K562 (cell line): ENCODE measurements at regions not wholly inside any gene's neighbourhood (a gene's known extent, or its start where the extent isn't known, plus 50 kb on each side); places are given as distances from the start of the nearest gene placed in this dataset.

Source experiments
- ATAC-seq: fragments of 200-7000 bp; cut with Tn5 transposase; 3 replicates; pipeline ENCODE4 v1.9.1; 2020; ENCODE audit warnings: moderate library complexity
- BruUV-seq: library from RNA; stranded (reverse); fragments of 400-500 nt; replicated peaks from 2 replicates; lab custom pipeline; 2021; lab: Mats Ljungman, UMichigan
- CTCF ChIA-PET: fragments of 300-600 bp; formaldehyde crosslinking; extraction: SDS; loops from one replicate; lab custom pipeline; 2021; ENCODE audit warnings: low intra/inter-chr PET ratio; lab: Yijun Ruan, JAX
- POLR2A ChIA-PET: fragments of 300-600, 350-650 bp; sonication (Branson Sonifier 250); formaldehyde crosslinking; extraction: SDS; loops from one replicate; lab custom pipeline; 2021; ENCODE audit warnings: antibody characterized with exemption, inconsistent platforms; lab: Yijun Ruan, JAX
- DNase-seq, 4 experiments: peaks; one replicate each; pipeline versions ENCODE4 v3.0.0 to v3.0.0-alpha.2; 2011 to 2018; ENCODE audit warnings: low spot score in 3 of 4, mixed read lengths in 3 of 4; ENCODE audit errors: extremely low read depth in 1 of 4
- FAIRE-seq: peaks from 2 replicates; lab custom pipeline; 2011; peaks lifted over from hg19 to GRCh38; lab: Jason Lieb, UNC
- H2AFZ ChIP-seq: 2 replicates; pipeline ENCODE4 v1.6.0; 2011; ENCODE audit warnings: low read depth, low read length, control low read depth, inconsistent platforms
- H3K27ac ChIP-seq: fragments of 200-600 bp; 3 replicates; pipeline ENCODE4 v1.8.0; 2011; ENCODE audit warnings: low read depth, mild to moderate bottlenecking, control low read depth, inconsistent platforms, low read length, moderate library complexity, mixed read lengths; ENCODE audit errors: extremely low read depth
- H3K27me3 ChIP-seq, 2 experiments: fragments of 300-600 bp in 1 of 2; 2 replicates in 1 of 2; 3 replicates in 1 of 2; pipeline versions ENCODE4 v1.6.0 to v1.8.0; 2011; ENCODE audit warnings: inconsistent platforms in 2 of 2, low read length in 2 of 2, mild to moderate bottlenecking in 1 of 2, mixed read lengths in 1 of 2, moderate library complexity in 1 of 2; ENCODE audit not compliant: control insufficient read depth in 2 of 2, insufficient read depth in 2 of 2
- H3K36me3 ChIP-seq: fragments of 300-600 bp; 3 replicates; pipeline ENCODE4 v1.8.0; 2011; ENCODE audit warnings: mild to moderate bottlenecking, low read length, inconsistent platforms; ENCODE audit not compliant: control insufficient read depth, insufficient read depth
- H3K4me1 ChIP-seq, 2 experiments: fragments of 200-600 bp in 1 of 2; replicated peaks in 1 of 2; 2 replicates in 1 of 2; 3 replicates in 1 of 2; pipeline versions ENCODE4 v1.5.1 to v1.8.0; 2011; ENCODE audit warnings: inconsistent platforms in 2 of 2, low read length in 2 of 2, mild to moderate bottlenecking in 1 of 2, mixed read lengths in 1 of 2, moderate library complexity in 1 of 2; ENCODE audit not compliant: control insufficient read depth in 2 of 2, insufficient read depth in 2 of 2
- H3K4me2 ChIP-seq: 2 replicates; pipeline ENCODE4 v1.6.1; 2011; ENCODE audit warnings: low read length, control low read depth, inconsistent platforms, mixed read lengths; ENCODE audit not compliant: insufficient read depth
- H3K4me3 ChIP-seq: fragments of 200-600 bp; sonication (generic), shearing (Covaris generic); 2 replicates; pipeline ENCODE4 v1.5.1; 2016; ENCODE audit warnings: control low read depth, inconsistent platforms
- H3K79me2 ChIP-seq: fragments of 200-600 bp; 3 replicates; pipeline ENCODE4 v1.8.0; 2011; ENCODE audit warnings: low read length, inconsistent platforms; ENCODE audit not compliant: control insufficient read depth, insufficient read depth
- H3K9ac ChIP-seq, 2 experiments: 2 replicates each; pipeline versions ENCODE4 v1.6.0 to v1.6.1; 2011; ENCODE audit warnings: low read depth in 2 of 2, low read length in 2 of 2, control low read depth in 1 of 2, inconsistent platforms in 1 of 2, mild to moderate bottlenecking in 1 of 2, mixed read lengths in 1 of 2; ENCODE audit not compliant: insufficient read depth in 1 of 2
- H3K9me1 ChIP-seq: one replicate; pipeline ENCODE4 v1.6.0; 2011; ENCODE audit warnings: inconsistent platforms, mild to moderate bottlenecking, low read length, moderate library complexity; ENCODE audit not compliant: control insufficient read depth, insufficient read depth
- H3K9me3 ChIP-seq: replicated peaks from 2 replicates; pipeline ENCODE4 v1.5.1; 2011; ENCODE audit warnings: low read depth, low read length, inconsistent platforms; ENCODE audit not compliant: control insufficient read depth, insufficient read depth
- H4K20me1 ChIP-seq: replicated peaks from 2 replicates; pipeline ENCODE4 v1.6.1; 2011; ENCODE audit warnings: low read length, inconsistent platforms, mixed read lengths; ENCODE audit not compliant: control insufficient read depth, insufficient read depth
- CEBPB ChIP-seq: fragments of 450-650 bp; IDR thresholded peaks from 2 replicates; pipeline ENCODE4 v1.6.1; 2016; ENCODE audit warnings: missing genetic modification characterization, missing compliant biosample characterization
- CEBPG ChIP-seq, 3 experiments: fragments of 200-800 bp in 1 of 3; sonication (Bioruptor generic) in 1 of 3; sonication (generic) in 1 of 3; formaldehyde crosslinking in 1 of 3; IDR thresholded peaks in 2 of 3; conservative IDR thresholded peaks in 1 of 3; 2 replicates each; pipeline versions ENCODE4 v1.6.1 to v1.8.0; 2016 to 2022; ENCODE audit warnings: missing compliant biosample characterization in 2 of 3, missing genetic modification characterization in 2 of 3, mild to moderate bottlenecking in 1 of 3, missing genetic modification reagents in 1 of 3
- GTF2A2 ChIP-seq: IDR thresholded peaks from 2 replicates; pipeline ENCODE4 v1.6.1; 2016; ENCODE audit warnings: mild to moderate bottlenecking, missing genetic modification characterization, missing compliant biosample characterization
- JUN ChIP-seq, 2 experiments: sonication (generic) in 1 of 2; formaldehyde crosslinking in 1 of 2; IDR thresholded peaks; 2 replicates each; pipeline versions ENCODE4 v1.6.1 to v1.8.0; 2012 to 2022; ENCODE audit warnings: borderline replicate concordance in 2 of 2, mild to moderate bottlenecking in 2 of 2, improper control_type of control experiment in 1 of 2, low read depth in 1 of 2, low read length in 1 of 2, missing genetic modification reagents in 1 of 2
- POLR3G ChIP-seq: IDR thresholded peaks from 2 replicates; pipeline ENCODE4 v1.6.1; 2011; ENCODE audit not compliant: insufficient read length, insufficient replicate concordance; ENCODE audit errors: extremely low read depth
- ZBTB26 ChIP-seq: fragments of 450-650 bp; formaldehyde crosslinking; IDR thresholded peaks from 2 replicates; pipeline ENCODE4 v1.4.0; 2022; ENCODE audit warnings: missing genetic modification characterization
- WGBS: fragments of 100-300 bp; shearing (Covaris generic); methylation state at CpG from one replicate; pipeline ENCODE4 v1.1.6; 2016; ENCODE audit warnings: low coverage, mixed read lengths; ENCODE audit not compliant: insufficient coverage; ENCODE audit errors: missing lambda C conversion rate; 5-methylcytosine and 5-hydroxymethylcytosine counted together
- in situ Hi-C: fragments of 300-500 bp; cut with MboI; formaldehyde crosslinking; loops from 4 replicates; pipeline ENCODE4 v1.15.0; 2018; ENCODE audit warnings: inconsistent platforms, mixed read lengths
- intact Hi-C: fragments of 100-400 bp; cut with micrococcal nuclease; formaldehyde crosslinking; loops from 2 replicates; pipeline ENCODE4 v1.14.2; 2022
- TF ChIP-seq, protein P1 (sequence below): fragments of 250-450 bp; sonication (Bioruptor Pico); IDR thresholded peaks from 2 replicates; pipeline ENCODE4 v1.8.0; 2021; ENCODE audit warnings: moderate library complexity, mild to moderate bottlenecking, inconsistent platforms

- H4K20me1 ChIP-seq, result no peaks in the 10 kb centered on the region
- no peak for FAIRE-seq
- no peak overlapping the region for H2AFZ ChIP-seq
- H3K27me3 ChIP-seq, result no peaks in the 10 kb centered on the region
- H3K4me3 ChIP-seq, result no peak overlapping the region
- H3K27ac ChIP-seq, result no peak overlapping the region
- no peaks in the 10 kb centered on the region for H3K9me1 ChIP-seq
- no peaks in the 10 kb centered on the region for H3K79me2 ChIP-seq
- no peaks in the 10 kb centered on the region for H3K36me3 ChIP-seq
- H3K9me3 ChIP-seq, result no peaks in the 10 kb centered on the region
- no peak for DNase-seq
- H3K4me2 ChIP-seq, result no peak overlapping the region
- peaks cover 0 to 4% of the 10 kb centered on the region in 2 experiments; a peak in 2 of 5 replicates for H3K4me1 ChIP-seq
- BruUV-seq, result no TSS peak
- no peak for TF ChIP-seq GTF2A2 (tag)
- TF ChIP-seq ZBTB26 (CRISPR knock-in tag), result no peak
- peak; percentile 52 for TF ChIP-seq CEBPB (tag)
- TF ChIP-seq CEBPG (CRISPR knock-in tag; IDR thresholded peaks at IDR 0.05), result no peak
- peak; percentile 46 to 59; a peak in 3 of 4 replicates for TF ChIP-seq CEBPG (tag; conservative IDR thresholded peaks at IDR 0.05 in 1 of 2, IDR thresholded peaks at IDR 0.05 in 1 of 2)
- no peak for TF ChIP-seq JUN (IDR thresholded peaks at IDR 0.05; ENCODE audit: borderline replicate concordance, low read depth, low read length)
- no peak for TF ChIP-seq JUN (CRISPR knock-in tag; IDR thresholded peaks at IDR 0.05; ENCODE audit: borderline replicate concordance)
- no peak for TF ChIP-seq POLR3G
- TF ChIP-seq, protein P1, sequence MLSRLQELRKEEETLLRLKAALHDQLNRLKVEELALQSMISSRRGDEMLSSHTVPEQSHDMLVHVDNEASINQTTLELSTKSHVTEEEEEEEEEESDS (CRISPR knock-in tag), result no peak
- POLR2A ChIA-PET, result no interaction called here
- CTCF ChIA-PET, result no interaction called here
- in situ Hi-C loops (no loop called here), intact Hi-C loops (no loop called here)
- H3K9ac ChIP-seq, result no peak overlapping the region
- ATAC-seq, result no peak
- WGBS, result 23% methylated on average over 2 of the region's 2 CpGs
Observed at GRCh38 chr11:109750964-109751363, 329.0 kb downstream of the C11orf87 start.
